ENCODE measurements at regions not wholly inside any gene's neighbourhood (a gene's known extent, or its start where the extent isn't known, plus 50 kb on each side); places are given as distances from the start of the nearest gene placed in this dataset.
"Not testable (repeated sequence)": the region's sequence is repeated elsewhere in the genome, so short reads cannot be mapped to it uniquely, and the experiment has no call there.

DNA sequence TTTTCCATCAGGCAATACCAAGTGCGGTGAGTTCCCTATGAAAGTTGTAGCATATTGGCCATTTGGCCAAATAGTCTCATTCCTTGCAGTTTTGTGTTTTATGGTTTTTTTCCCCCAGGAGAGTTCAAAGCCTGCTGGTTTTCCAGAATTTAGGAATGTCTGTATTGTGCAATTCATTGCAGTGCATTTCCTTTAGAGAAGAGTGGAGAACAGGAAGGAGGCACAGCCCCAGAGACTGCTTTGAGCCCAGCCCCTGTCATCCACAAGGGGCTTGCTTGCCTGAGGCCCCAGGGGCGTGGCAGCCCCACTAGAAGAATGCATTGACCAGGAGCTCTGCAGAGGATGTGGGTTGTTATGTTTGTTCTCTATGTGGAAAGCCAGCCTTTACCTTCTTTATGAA, 375.5 kb downstream of the BCL2L11 start:
- DNase-seq: not testable (repeated sequence)

DNA sequence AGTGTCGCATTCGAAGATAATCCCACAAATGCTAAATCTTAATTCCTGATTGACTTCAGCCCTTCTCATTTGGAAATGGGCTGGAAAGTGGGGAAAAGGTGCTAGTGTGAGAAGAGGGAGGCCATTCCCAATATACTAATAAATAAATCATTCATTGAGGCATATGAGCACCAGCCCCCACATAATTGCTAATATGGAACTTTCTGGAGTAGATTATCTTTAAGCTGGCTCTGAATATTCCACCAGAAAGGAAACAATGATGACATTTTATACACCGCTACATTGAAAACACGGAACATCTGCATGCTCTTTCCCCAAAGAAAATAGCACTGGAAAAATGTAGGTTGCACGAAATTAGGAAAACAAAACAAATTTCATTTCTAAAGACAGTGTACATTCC, 376.1 kb downstream of the BCL2L11 start:
- not testable (repeated sequence) for DNase-seq

DNA sequence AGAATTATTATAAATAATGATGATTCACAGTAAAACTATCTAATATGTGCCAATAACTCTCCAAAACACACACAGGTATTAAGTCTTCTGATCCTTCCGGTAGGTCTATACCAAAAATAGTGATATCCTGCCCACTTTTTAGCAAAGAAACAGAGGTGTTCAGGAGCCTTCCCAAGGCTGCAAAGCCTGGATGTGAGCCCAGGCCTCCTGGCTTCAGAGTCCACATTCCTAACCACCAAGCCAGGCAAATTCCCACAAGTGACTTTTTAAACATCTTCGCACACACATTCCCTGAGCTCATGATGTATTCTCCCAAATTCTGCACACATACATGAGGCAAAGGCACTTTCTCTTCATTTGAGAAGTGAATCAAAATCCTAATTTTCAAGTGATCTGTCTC, 376.6 kb downstream of the BCL2L11 start:
- DNase-seq: peak; percentile 26

DNA sequence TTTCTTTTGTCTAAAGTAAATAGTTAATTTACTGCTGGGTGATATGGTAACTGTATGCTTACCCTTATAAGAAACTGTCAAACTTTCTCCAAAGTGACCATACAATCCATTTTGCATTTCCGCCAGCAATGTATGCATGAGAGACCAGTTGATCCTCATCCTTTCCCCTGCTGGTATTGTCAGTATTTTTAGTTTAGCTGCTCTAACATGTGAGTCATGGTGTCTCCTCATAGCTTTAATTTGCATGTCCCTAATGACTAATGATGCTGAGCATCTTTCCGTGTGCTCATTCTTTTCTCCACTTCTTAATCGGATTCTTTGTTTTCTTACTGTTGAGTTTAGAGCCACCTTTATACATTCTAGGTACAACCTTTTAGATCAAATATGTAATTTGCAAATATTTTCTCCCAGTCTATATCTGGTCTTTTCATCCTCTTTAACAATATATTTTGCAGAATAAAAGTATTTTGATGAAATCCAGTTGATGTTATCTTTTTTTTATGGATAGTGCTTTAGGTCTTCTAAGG, 379.9 kb downstream of the BCL2L11 start:
- not testable (repeated sequence) for DNase-seq

DNA sequence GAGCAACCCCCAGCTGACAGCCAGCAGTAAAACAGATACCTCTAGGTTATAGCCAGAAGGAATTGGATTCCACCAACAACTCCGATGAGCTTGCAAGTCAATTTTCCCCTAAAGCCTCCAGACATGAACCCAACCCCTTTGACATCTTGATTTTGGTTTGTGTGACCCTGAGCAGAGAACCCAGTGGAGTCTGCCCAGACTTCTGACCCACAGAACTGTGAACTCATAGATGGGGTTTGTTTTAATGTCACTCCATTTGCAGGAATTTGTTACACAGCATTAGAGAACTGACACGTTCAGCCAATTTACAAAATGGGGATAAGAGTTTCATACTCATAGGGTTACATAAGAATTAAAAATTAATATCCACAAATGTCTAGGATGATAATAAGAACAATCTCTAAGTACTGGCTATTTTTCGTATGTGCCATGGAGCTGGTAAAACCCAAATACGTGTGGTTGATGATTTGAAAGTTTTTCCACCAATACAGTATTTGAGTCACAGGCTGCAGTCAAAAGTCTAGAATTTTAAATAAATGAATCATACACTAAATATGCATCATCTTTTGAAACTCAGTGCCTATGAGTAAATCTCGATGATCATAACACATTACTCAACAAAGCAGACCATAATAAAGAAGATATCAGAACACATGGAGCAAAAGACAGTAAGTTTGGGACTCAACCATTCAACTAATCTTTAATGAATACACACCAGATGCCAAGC, 380.0 kb downstream of the ANAPC1 start:
- not testable (repeated sequence) for DNase-seq

DNA sequence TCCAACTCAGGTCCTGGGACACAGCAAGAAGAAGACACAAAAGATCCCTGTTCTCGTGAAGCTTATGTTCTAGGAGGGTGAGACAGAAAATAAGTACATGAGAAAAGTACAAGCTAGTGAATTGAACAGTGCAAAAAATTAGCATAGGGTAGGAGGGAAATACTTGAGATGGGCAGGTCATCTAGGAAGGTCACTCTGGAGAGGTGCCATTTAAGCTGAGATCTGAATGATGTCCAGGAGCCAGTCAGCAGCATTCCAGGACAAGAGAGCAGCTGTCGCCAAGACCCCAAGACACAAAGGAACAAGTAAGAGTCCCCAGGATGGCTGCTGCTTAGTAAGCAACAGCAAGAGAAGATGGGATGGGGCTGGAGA, 379.4 kb downstream of the ANAPC1 start:
- DNase-seq: not testable (repeated sequence)

DNA sequence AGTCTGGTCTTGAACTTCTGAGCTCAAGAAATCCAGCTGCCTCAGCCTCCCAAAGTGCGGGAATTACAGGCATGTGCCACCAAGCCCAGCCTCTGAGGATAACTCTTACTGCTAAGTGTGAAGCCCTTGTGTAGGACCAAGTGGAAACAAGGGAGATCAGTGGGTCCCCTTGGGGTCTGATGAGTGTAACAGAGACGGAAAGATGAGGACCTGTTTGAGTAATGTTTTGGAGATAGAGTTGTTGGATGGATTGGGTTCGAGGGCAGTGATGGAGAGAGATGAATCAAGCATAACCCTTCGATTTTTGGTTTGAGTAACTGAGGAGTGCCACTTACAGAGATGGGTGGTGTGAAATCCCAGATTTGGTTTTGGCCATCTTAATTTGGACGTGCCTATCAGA, 378.7 kb downstream of the ANAPC1 start:
- not testable (repeated sequence) for DNase-seq

DNA sequence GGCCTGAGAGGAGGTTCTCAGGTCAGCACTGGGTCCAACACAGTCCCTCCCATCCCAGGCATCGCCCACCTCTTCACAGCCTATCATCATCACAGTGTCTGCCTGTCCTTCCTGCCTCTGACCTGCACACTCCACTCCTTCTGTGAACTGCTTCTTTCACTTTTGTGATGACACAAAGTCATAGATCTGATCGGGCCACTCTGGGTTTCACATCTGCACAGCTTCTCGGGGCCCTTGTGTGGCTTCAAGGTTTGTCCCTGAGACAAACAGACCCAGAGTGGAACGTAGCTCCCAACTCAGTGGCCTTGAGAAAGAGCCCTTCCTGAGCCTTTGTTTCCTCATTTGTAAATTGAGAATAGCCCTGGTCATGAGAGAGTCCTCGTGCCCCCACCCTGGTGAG, 377.1 kb downstream of the ANAPC1 start:
- DNase-seq: not testable (repeated sequence)

DNA sequence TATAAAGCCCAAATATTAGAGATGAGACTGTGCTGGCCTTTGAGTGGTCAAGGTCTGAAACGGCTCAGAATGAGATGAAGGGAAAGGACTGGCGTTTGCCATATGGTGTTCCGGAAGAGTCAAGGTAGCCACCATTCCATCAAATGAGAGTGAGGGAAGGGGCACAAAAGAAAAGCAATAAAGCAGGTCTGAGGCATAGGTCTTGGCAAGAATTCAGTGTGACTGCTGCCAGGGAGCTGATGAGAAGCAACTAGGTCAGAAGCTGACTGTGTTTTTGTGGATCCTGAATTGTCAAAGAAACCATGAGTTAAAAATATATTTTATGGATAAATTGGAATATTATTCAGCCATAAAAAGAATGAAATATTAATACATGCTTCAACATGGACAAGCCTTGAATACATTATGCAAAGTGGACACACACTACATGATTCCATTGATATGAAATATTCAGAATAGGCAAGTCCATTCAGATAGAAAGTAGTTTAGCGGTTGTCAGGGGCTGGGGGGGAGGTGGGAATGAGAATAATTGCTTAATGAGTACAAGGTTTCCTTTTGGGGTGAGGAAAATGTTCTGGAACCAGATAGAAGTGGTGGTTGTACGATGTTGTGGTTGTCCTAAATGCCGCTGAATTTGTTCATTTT, 374.6 kb downstream of the ANAPC1 start:
- DNase-seq: not testable (repeated sequence)

DNA sequence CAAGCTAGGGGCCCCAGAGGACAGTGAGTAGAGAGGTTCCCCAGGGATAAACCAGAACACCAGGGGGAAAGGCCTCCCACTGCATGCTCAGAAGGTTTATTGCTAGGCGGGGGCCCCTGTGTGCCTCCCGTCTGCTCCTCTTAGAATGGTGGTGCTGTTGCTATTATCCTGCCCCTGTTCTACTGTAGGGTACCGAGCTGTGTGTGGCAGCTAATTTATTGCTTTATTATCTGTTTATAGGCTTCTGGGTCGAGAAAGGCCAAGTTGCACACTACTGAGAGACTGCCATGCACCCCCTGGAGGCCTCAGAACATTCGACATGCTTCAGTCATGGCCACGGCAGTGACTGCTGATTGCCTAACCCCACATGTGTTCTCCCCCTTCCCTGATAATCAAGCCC, 373.6 kb downstream of the ANAPC1 start:
- DNase-seq: not testable (repeated sequence)

DNA sequence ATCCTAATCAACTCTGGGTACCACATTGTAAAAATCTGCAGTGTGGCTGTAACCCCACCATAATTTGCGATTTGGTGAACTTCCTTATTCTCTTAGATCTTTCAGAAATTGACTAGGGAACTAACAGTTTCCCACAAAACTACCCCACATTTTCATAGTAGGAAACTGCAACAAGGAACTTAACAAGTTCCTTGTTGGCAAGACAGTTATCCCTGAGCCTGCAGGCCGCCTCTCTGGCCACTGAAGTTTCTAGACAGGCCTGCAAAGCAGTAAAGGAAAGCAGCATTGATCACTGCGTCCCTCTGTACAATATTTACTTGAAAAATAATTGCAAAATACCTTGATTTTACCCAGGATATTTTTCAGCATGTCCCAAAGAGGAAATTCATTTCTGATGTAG, 372.9 kb downstream of the ANAPC1 start:
- DNase-seq: not testable (repeated sequence)

DNA sequence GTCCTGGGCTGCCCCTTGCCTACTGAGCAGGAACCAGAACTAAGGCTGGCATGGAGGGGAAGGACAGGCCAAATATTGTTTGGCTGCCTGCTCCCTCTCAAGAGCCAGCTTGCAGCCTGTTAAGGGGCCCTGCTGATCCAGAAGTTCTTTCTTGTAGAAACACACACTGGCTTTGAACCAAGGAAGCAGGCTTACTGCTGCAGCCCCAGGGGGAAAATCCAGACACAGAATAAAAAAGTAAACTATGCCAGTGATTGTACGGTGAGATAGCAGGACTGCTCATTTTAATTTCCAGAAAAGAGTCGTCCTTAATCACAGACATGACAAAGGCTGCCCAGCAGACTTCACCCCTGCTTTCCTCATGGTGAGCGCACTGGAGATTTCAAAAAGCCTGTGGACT, 371.6 kb downstream of the ANAPC1 start:
- DNase-seq: not testable (repeated sequence)

DNA sequence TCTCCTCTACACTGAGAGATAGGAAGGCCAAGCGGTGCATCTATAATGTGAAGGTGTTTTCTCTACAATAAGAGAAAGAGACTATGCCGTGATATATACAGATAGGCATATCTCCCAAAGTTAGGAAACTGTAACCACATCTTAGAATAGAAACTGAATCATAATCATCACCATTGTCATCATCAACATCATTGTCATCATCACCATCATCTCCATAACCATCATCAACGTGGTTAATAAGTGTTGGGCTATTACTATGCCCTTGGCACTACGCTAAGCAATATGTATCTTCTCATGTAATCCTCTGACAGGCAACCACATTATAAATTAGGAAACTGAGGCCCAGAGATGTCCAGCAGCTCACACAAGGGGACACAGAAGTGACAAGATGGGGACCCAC, 369.9 kb downstream of the ANAPC1 start:
- not testable (repeated sequence) for DNase-seq

DNA sequence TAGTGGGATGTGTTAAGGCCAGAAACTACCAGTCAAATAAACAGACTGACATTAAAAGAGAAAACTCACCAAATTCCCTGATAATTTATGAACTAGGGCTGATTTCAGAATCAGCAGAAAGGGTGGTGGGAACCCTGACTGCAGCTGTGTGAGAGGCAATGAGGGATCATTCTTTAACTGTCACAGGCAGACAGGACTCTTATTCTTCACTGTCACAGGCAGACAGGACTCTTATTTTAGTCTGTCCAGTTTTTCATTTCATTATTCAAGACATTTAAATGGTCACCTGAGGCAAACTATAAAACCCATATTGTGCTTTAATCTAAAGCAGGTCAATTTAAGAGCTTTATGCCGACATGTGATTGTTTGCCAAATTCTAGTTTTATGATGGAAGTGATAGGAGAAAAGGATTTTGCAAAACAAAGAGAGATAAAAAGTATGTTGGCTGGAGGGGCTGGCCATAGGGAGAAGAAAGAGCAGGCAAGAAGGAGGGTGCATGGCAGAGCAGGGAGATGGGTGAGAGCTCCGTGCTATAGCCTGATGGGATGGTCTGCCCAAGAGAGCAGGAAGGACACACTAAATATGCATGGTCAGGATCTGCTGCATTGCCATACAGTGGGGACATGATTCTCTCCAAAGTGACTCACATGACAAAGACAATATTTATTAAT, 366.8 kb downstream of the ANAPC1 start:
- not testable (repeated sequence) for DNase-seq

DNA sequence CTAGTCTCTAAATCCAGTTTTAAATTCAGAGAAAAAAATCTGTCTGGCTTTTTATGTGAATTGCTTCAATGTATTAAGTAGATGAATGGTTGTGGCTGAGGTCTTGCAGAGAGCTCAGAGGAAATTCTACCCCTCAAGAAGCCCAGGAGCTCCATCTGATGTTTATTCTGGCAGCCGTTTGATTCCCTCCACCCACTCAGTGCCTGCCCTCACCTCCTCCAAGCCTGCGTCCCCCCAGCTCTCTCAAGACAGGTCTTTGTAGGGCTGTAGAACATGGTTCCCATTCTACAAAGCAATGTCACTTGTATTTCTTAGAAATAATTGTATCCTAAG, 366.3 kb downstream of the ANAPC1 start:
- not testable (repeated sequence) for DNase-seq

DNA sequence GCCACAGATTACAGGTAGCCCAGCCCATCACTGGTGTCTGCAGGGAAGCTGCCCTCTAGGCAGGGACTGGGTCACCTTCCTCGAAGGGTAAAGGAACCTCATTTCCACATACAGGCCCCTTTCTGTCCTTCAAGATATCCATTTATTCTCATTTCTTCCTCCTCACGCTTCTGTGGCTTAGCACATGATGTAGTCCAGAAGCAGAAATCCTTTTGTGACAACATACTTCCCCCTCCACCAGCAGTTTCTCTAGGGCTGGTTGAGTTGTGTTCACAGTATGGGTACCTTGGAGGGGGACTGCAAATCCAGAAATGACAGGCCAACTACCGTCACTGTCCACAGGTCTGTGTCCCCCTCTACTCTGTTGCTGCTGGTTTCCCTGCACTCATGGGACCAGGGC, 364.9 kb downstream of the ANAPC1 start:
- DNase-seq: no peak

DNA sequence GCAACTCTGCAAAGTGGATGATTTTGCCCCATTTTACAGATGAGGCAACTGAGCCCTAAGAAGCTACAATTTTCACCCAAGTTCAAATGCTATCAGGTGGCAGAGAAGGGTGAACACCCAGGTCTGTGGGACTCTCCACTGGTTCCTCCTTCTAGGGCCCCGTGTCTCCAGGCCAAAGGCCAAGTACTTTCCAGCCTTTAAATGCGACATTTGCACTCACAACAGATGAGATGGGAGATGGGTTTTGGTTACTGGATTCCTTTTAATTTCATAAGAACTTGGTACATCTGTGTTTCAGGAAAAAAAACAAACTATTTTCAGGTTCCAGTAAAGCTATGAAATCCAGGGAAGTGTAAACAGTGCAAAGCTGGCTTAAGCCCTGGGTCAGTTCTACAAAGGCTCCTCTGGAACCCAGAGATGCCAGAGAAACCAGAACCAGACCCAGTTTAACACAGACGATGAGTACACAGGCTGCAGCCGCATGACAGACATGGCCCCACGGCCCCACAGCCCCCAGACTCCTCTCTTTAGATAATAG, 361.7 kb downstream of the ANAPC1 start:
- DNase-seq: no peak

DNA sequence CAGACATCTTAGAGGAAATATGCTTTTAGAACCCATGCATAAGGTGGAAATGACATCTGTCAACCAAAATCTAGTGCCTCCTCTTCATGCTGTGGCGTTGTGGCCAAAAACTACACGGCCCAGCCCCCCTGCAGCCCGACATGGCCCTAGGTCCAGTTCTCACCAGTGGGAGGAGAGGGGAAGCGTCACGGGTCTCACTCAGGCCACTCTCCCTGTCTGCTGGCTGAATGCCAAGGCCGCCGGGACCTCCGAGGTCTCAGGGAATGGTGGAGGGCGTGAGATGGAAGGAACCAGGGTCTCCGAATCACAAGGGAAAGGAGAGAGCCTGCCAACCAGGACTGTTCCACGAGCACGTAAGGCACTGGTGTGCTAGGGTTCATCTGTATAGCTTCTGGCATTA, 361.0 kb downstream of the ANAPC1 start:
- DNase-seq: no peak

DNA sequence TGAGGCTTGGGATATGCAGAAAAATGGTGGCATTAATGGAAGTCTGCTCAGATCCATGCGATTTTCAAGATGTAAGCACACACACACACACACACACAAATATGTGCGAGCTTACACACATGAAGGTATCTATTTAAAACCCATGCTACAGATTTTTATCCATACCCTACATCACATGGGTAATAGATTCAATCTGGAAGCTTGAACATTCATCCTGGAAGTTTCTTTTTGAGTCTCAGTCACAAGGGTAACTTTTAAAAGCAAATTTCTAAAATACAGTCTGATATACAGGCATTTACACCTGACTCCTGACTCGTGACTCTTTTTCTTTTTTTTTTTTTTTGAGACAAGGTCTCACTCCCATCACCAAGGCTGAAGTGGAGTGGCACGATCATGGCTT, 359.0 kb downstream of the ANAPC1 start:
- DNase-seq: not testable (repeated sequence)

DNA sequence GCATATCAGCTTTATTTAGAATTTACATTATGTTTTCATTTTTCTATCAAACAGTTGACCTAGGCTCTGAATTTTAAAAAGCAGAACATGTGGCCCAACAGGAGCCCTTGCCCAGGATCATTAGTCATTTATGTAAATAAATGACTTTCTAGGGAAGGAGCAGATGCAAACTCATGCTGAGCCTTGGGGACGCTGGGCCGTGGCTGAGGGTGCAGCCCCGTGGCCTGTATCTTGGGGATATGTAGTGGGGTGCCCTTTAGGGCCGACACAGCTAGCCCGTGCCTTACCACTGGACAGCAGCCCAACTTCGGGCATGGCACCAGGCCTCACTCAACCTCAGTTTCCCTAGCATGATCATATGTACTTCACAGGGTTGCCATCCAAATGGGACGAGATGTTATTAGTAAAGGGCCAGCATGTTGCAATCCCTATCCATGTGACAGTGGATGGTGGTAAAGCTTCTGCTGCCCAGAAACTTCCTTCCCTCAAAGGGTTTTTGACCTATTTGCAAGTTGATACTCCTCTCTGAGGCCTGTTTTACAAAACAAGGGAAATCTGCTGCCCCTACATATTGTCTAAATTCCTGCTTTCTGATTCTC, 357.9 kb downstream of the ANAPC1 start:
- not testable (repeated sequence) for DNase-seq

DNA sequence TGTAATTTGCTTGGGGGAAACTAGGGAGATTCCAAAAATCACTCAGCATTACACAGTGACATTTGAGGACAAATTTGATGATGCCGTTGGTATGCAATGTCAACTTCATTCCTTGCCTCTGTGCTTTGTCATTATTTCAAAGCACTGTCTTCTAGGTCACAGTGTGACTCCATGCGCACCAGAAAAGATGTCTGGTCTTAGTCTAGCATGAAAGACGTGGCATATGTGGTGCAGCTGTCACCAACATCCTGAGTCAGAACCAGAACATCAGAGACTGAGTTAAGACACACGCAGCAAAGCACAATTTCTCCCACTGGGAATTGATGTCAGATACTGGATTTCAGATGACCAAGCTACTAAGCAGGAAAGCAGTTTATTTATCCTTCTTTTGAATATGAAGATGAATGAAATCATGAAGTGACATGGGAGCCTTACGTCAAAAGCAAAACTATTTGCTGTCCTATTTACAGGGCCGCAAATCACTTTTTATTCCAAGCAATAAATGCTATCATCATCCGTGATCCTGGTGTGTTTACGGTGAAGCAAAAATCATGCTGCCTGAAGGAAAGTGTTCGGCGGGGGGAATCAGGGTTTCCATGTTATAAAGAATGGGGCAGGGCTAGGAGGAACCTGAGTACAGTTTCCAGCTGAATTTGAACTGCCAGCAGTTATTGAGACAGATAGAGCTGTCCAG, 356.1 kb downstream of the ANAPC1 start:
- not testable (repeated sequence) for DNase-seq

DNA sequence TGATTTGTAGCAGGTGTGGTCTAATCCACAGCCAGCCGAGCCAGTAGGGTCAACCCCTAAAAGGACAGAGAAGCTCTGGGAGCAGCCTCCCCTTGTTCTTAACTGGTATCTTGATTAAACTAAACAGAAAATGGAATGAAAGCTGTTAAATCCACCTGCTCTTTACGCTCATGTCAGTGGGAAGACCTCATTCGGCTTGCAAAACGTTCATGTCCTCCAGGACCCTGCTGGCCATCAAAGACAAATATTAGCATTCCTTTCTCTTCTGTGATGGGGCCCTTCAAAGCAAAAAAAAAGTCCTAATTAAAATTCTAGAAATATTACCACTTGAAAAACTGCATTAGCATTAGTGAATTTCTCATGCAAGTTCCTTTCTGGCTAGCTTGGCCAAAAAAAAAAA, 355.0 kb downstream of the ANAPC1 start:
- DNase-seq: not testable (repeated sequence)

All from muscle of arm (tissue), 1 donor.